Adrenal gland (tissue), 5 donors: ENCODE measurements at regions not wholly inside any gene's neighbourhood (a gene's known extent, or its start where the extent isn't known, plus 50 kb on each side); places are given as distances from the start of the nearest gene placed in this dataset.

Experiments
- POLR2A ChIP-seq, 2 donors: fragments of 450-650 bp; IDR thresholded peaks; one replicate each; pipeline ENCODE4 v1.6.1; 2017; ENCODE audit warnings: antibody characterized with exemption in 2 of 2, mild to moderate bottlenecking in 2 of 2, moderate library complexity in 1 of 2
- TF ChIP-seq, protein P1 (sequence below), 6 experiments: fragments of 450-650 bp in 4 of 6; fragments of 200-600 bp in 2 of 6; sonication (generic) in 1 of 6; IDR thresholded peaks; 1 replicate in 5 of 6; 2 replicates in 1 of 6; pipeline versions ENCODE4 v1.5.1 to v1.8.0; 2016 to 2021; ENCODE audit warnings: antibody characterized with exemption in 6 of 6, mild to moderate bottlenecking in 2 of 6, moderate library complexity in 1 of 6
- donor health status: DM: no; HTN: no; CAD: no.

DNA sequence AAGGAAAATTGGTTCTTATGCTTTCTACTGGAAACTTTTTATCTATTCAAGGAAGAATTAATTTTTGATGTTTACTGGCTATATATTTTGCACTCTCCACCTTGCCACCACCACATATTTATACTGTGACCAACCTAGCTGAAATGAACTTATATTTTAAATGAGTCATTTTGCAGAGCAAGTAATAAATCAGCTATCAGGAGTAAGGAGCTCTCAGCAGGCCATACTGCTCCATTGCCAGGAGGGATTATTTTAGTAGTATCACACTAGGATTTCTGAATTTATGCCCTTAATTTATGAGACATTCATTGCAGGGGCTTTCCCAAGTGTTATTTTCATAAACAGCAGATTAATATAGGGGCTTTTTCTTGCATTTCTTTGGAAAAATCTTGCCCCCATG is 125.8 kb upstream of the CYP1B1 start:
- TF ChIP-seq POLR2A (IDR thresholded peaks at IDR 0.05): no peak
- TF ChIP-seq, protein P1, sequence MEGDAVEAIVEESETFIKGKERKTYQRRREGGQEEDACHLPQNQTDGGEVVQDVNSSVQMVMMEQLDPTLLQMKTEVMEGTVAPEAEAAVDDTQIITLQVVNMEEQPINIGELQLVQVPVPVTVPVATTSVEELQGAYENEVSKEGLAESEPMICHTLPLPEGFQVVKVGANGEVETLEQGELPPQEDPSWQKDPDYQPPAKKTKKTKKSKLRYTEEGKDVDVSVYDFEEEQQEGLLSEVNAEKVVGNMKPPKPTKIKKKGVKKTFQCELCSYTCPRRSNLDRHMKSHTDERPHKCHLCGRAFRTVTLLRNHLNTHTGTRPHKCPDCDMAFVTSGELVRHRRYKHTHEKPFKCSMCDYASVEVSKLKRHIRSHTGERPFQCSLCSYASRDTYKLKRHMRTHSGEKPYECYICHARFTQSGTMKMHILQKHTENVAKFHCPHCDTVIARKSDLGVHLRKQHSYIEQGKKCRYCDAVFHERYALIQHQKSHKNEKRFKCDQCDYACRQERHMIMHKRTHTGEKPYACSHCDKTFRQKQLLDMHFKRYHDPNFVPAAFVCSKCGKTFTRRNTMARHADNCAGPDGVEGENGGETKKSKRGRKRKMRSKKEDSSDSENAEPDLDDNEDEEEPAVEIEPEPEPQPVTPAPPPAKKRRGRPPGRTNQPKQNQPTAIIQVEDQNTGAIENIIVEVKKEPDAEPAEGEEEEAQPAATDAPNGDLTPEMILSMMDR (IDR thresholded peaks at IDR 0.05): no peak
